ENCODE measurements at regions not wholly inside any gene's neighbourhood (a gene's known extent, or its start where the extent isn't known, plus 50 kb on each side); places are given as distances from the start of the nearest gene placed in this dataset.
A peak's percentile ranks its signal among the peaks of the same experiment; 100 is the strongest.

- Histone ChIP-seq H3K27ac (no peak overlapping the region), H3K27me3 (no peaks in the 10 kb centered on the region), H3K4me3 (no peak overlapping the region), H3K4me1 (no peaks in the 10 kb centered on the region), H3K9me3 (no peaks in the 10 kb centered on the region), H3K36me3 (no peaks in the 10 kb centered on the region)
- WGBS (ENCODE audit: insufficient coverage, low coverage, low lambda C conversion rate, missing lambda C conversion rate): 11% methylated on average over 2 of the region's 2 CpGs
- intact Hi-C loops (cut with DNase I): no loop called here
- DNase-seq (no peak), ATAC-seq (no peak)
- TF ChIP-seq CTCF (IDR thresholded peaks at IDR 0.05): no peak
These were observed 68.0 kb upstream of the CEACAM8 start for GRCh38 chr19:42662712-42663111.

GRCh38 chr19:42660353-42660752, 65.6 kb upstream of the CEACAM8 start:
- WGBS (ENCODE audit: insufficient coverage, low coverage, low lambda C conversion rate, missing lambda C conversion rate): 58% methylated on average over 1 of the region's 1 CpG
- Histone ChIP-seq H3K4me3 (no peak overlapping the region), H3K9me3 (no peaks in the 10 kb centered on the region), H3K4me1 (no peaks in the 10 kb centered on the region), H3K27me3 (no peaks in the 10 kb centered on the region), H3K36me3 (no peaks in the 10 kb centered on the region), H3K27ac (no peak overlapping the region)
- DNase-seq (no peak), ATAC-seq (no peak)
- intact Hi-C loops (cut with DNase I): no loop called here
- TF ChIP-seq POLR2A (IDR thresholded peaks at IDR 0.05) (no peak), CTCF (IDR thresholded peaks at IDR 0.05) (no peak)

- no peaks in the 10 kb centered on the region for H3K9me3 ChIP-seq
- TF ChIP-seq CTCF (IDR thresholded peaks at IDR 0.05): no peak
- TF ChIP-seq POLR2A (IDR thresholded peaks at IDR 0.05): no peak
- 0% methylated on average over 1 of the region's 1 CpG for WGBS (ENCODE audit: insufficient coverage, low coverage, low lambda C conversion rate, missing lambda C conversion rate)
- no peaks in the 10 kb centered on the region for H3K36me3 ChIP-seq
- ATAC-seq (no peak), DNase-seq (no peak)
- H3K4me1 ChIP-seq: no peaks in the 10 kb centered on the region
- no peak overlapping the region for H3K4me3 ChIP-seq
- no peak overlapping the region for H3K27ac ChIP-seq
- intact Hi-C loops (cut with DNase I): no loop called here
- H3K27me3 ChIP-seq: no peaks in the 10 kb centered on the region
These were observed 63.4 kb upstream of the CEACAM8 start for GRCh38 chr19:42658076-42658475.

- Histone ChIP-seq H3K4me3 (no peak overlapping the region), H3K36me3 (no peaks in the 10 kb centered on the region), H3K4me1 (no peaks in the 10 kb centered on the region), H3K27ac (no peak overlapping the region), H3K27me3 (no peaks in the 10 kb centered on the region), H3K9me3 (no peaks in the 10 kb centered on the region)
- ATAC-seq (no peak), DNase-seq (no peak)
- intact Hi-C loops (cut with DNase I): no loop called here
- TF ChIP-seq POLR2A (IDR thresholded peaks at IDR 0.05) (no peak), CTCF (IDR thresholded peaks at IDR 0.05) (no peak)
- WGBS (ENCODE audit: insufficient coverage, low coverage, low lambda C conversion rate, missing lambda C conversion rate): no CpG with 5 or more reads among the region's 1 CpG
These were observed 62.8 kb upstream of the CEACAM8 start for GRCh38 chr19:42657556-42657955.

GRCh38 chr19:42655748-42656147, 61.0 kb upstream of the CEACAM8 start:
- no peak overlapping the region for H3K27ac ChIP-seq
- H3K27me3 ChIP-seq: no peaks in the 10 kb centered on the region
- H3K4me3 ChIP-seq: no peak overlapping the region
- DNase-seq: no peak
- TF ChIP-seq CTCF (IDR thresholded peaks at IDR 0.05) (no peak), POLR2A (IDR thresholded peaks at IDR 0.05) (no peak)
- no peaks in the 10 kb centered on the region for H3K36me3 ChIP-seq
- WGBS (ENCODE audit: insufficient coverage, low coverage, low lambda C conversion rate, missing lambda C conversion rate): no CpG with 5 or more reads among the region's 1 CpG
- H3K9me3 ChIP-seq: no peaks in the 10 kb centered on the region
- intact Hi-C loops (cut with DNase I): no loop called here
- peak in 2 of 4 donors; percentile 61 to 90 for ATAC-seq
- H3K4me1 ChIP-seq: no peaks in the 10 kb centered on the region
